AG04450 (cell line): ENCODE measurements at regions not wholly inside any gene's neighbourhood (a gene's known extent, or its start where the extent isn't known, plus 50 kb on each side); places are given as distances from the start of the nearest gene placed in this dataset.
A peak's percentile ranks its signal among the peaks of the same experiment; 100 is the strongest.
"Not testable (repeated sequence)": the region's sequence is repeated elsewhere in the genome, so short reads cannot be mapped to it uniquely, and the experiment has no call there.

Experiments
- CTCF ChIA-PET: fragments of 300-600, 350-600 bp; formaldehyde crosslinking; extraction: SDS; loops from one replicate; lab custom pipeline; 2022; ENCODE audit warnings: antibody characterized with exemption, inconsistent platforms; lab: Charles Lee
- POLR2A ChIA-PET: fragments of 350-600 bp; formaldehyde crosslinking; extraction: SDS; loops from one replicate; lab custom pipeline; 2021; ENCODE audit warnings: antibody characterized with exemption, inconsistent platforms; lab: Yijun Ruan, JAX
- DNase-seq: peaks from one replicate; pipeline ENCODE4 v3.0.0-alpha.2; 2011; ENCODE audit warnings: low read depth, low spot score
- H3K27ac ChIP-seq: one replicate; pipeline ENCODE4 v1.5.1; 2012; ENCODE audit warnings: low read depth, low read length, control low read depth
- H3K27me3 ChIP-seq: one replicate; pipeline ENCODE4 v1.6.0; 2012; ENCODE audit warnings: low read length; ENCODE audit not compliant: control insufficient read depth, insufficient read depth
- H3K4me3 ChIP-seq: 2 replicates; pipeline ENCODE4 v1.5.1; 2011; ENCODE audit warnings: mild to moderate bottlenecking, low read depth, low read length, control low read depth
- H3K9me3 ChIP-seq: 2 replicates; pipeline ENCODE4 v1.5.1; 2012; ENCODE audit warnings: low read length; ENCODE audit not compliant: control insufficient read depth, insufficient read depth
- CTCF ChIP-seq: IDR thresholded peaks from 2 replicates; pipeline ENCODE4 v1.5.1; 2011; ENCODE audit warnings: low read depth, low read length, control low read depth, inconsistent platforms

GRCh38 chr4:141356963-141357335 lies 136.3 kb downstream of the ZNF330 start:
- peaks cover 5% of the 10 kb centered on the region for H3K9me3 ChIP-seq
- no peak overlapping the region for H3K4me3 ChIP-seq
- H3K27me3 ChIP-seq, result no peaks in the 10 kb centered on the region
- TF ChIP-seq CTCF, result no peak
- DNase-seq, result no peak
- POLR2A ChIA-PET, result no interaction called here
- CTCF ChIA-PET, result no interaction called here
- no peak overlapping the region for H3K27ac ChIP-seq

GRCh38 chr4:141368241-141368640 lies 147.5 kb downstream of the ZNF330 start:
- H3K27ac ChIP-seq, H3K9me3 ChIP-seq, H3K4me3 ChIP-seq, POLR2A ChIA-PET, DNase-seq, CTCF ChIA-PET, H3K27me3 ChIP-seq: not testable (repeated sequence)

- ChIA-PET CTCF (no interaction called here), POLR2A (no interaction called here)
- no peak for TF ChIP-seq CTCF
- no peak overlapping the region for H3K27ac ChIP-seq
- no peak for DNase-seq
- no peaks in the 10 kb centered on the region for H3K27me3 ChIP-seq
- no peak overlapping the region for H3K4me3 ChIP-seq
- 0 out of 2 replicates have a peak, but pooled peaks cover 5% of the 10 kb centered on the region for H3K9me3 ChIP-seq
Measured at GRCh38 chr4:141371206-141371605, 150.5 kb downstream of the ZNF330 start.

GRCh38 chr4:141375855-141376254 lies 155.2 kb downstream of the ZNF330 start:
- peak; percentile 74 for TF ChIP-seq CTCF
- POLR2A ChIA-PET, result no interaction called here
- no peak overlapping the region for H3K4me3 ChIP-seq

GRCh38 chr4:141376769-141377168 lies 156.1 kb downstream of the ZNF330 start:
- POLR2A ChIA-PET, result no interaction called here
- no peak for DNase-seq

More at GRCh38 chr4:141375855-141376254, 155.2 kb downstream of the ZNF330 start:
- H3K9me3 ChIP-seq, result no peaks in the 10 kb centered on the region; the same call in 1 of the 2 replicates
- H3K27me3 ChIP-seq, result no peaks in the 10 kb centered on the region
- CTCF ChIA-PET, result interaction anchor here (1.0 to 2.0 kb wide), 3 partner anchors 10 to 597 kb away, joined by 3 to 4 read pairs (median 4); no protein-coding TSS in a partner anchor
- DNase-seq, result peak; percentile 63
- no peak overlapping the region for H3K27ac ChIP-seq

More at GRCh38 chr4:141376769-141377168, 156.1 kb downstream of the ZNF330 start:
- H3K9me3 ChIP-seq, result no peaks in the 10 kb centered on the region; the same call in 1 of the 2 replicates
- no peak for TF ChIP-seq CTCF
- no peaks in the 10 kb centered on the region for H3K27me3 ChIP-seq
- no peak overlapping the region for H3K27ac ChIP-seq
- CTCF ChIA-PET, result interaction anchor here (0.8 to 2.0 kb wide), 2 partner anchors 9 to 30 kb away, joined by 4 read pairs; no protein-coding TSS in a partner anchor
- H3K4me3 ChIP-seq, result no peak overlapping the region
